NT2/D1 (cell line): ENCODE measurements at regions not wholly inside any gene's neighbourhood (a gene's known extent, or its start where the extent isn't known, plus 50 kb on each side); places are given as distances from the start of the nearest gene placed in this dataset.

Source experiments
- SUZ12 ChIP-seq: IDR thresholded peaks from 2 replicates; pipeline ENCODE4 v1.6.1; 2011; ENCODE audit not compliant: insufficient read length, insufficient read depth; ENCODE audit errors: extremely low read depth
- YY1 ChIP-seq: IDR thresholded peaks from 2 replicates; pipeline ENCODE4 v1.6.1; 2011; ENCODE audit not compliant: insufficient read length, insufficient read depth
- ZNF274 ChIP-seq: IDR thresholded peaks from 2 replicates; pipeline ENCODE4 v1.6.1; 2011; ENCODE audit warnings: mild to moderate bottlenecking, low read depth, low read length

DNA sequence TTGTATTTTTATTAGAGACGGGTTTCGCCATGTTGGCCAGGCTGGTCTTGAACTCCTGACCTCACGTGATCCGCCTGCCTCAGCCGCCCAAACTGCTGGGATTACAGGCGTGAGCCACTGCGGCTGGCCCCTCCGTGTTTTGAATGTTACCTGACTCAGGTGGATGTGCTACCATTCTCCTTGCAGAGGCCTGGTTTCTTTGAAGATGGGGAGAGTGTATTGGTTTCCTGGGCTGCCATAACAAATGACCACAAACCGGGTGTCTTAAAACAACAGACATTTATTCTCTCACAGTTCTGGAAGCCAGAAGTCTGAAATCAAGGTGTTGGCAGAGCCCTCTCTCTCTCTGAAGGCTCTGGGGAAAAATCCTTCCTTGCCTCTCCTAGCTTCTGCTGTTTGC lies 98.0 kb downstream of the IRF2BPL start:
- TF ChIP-seq YY1 (no peak), ZNF274 (no peak), SUZ12 (no peak)
